SK-N-SH treated with all-trans-retinoic acid at 6 μM for 48 hours (cell line): ENCODE measurements at regions not wholly inside any gene's neighbourhood (a gene's known extent, or its start where the extent isn't known, plus 50 kb on each side); places are given as distances from the start of the nearest gene placed in this dataset.

Source experiments
- SNAI2 ChIP-seq: fragments of 250-450 bp; sonication (Bioruptor Pico); IDR thresholded peaks from 2 replicates; pipeline ENCODE4 v1.5.0; 2020; ENCODE audit warnings: mild to moderate bottlenecking, moderate library complexity
- TCF4 ChIP-seq: fragments of 250-450 bp; sonication (Bioruptor Pico); IDR thresholded peaks from 2 replicates; pipeline ENCODE4 v1.8.0; 2021; ENCODE audit warnings: mild to moderate bottlenecking, moderate library complexity, borderline replicate concordance
- ZFP3 ChIP-seq: fragments of 250-450 bp; sonication (Bioruptor Pico); IDR thresholded peaks from 2 replicates; pipeline ENCODE4 v1.5.0; 2020; ENCODE audit warnings: mild to moderate bottlenecking, moderate library complexity
- ZFP30 ChIP-seq: fragments of 450-650 bp; formaldehyde crosslinking; IDR thresholded peaks from 2 replicates; pipeline ENCODE4 v1.5.0; 2022; ENCODE audit warnings: mild to moderate bottlenecking, moderate library complexity

DNA sequence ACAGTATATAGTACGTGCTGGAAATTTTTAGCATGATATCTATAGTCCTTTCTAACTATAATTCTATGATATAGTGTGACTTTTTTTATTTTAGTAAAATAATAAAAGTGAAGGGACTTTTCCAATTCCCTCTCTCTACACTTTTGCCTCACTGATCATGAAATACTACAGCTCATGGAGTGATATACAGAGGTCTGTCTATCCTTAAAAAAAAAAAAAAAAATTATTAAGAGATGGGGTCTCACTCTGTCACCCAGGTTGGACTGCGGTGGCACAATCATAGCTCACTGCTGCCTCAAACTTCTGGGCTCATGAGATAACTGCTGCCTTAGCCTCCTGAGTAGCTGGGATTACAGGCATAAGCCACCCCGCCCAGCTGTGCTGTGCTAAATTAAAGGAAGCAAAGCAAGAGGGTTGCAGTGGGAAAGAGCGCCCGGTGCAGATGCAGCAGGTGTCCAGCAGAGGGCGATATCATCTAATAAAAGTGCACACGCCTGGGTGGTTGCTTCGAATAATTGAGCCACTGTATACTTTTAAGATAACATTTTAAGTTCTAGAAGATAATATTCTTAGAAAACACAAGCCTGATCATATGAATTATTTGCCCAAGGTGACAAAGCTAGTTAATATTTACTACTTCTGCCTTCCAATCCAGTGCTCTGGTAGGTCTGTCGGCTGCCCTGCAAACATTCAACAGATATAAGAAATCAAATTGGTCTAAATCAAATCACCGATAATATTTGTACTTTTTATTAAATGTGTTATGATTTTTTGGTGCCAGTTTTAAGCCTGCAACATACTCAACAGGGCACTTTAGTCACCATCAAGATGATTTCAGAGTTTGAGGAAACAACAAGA, 94.9 kb upstream of the NT5E start:
- no peak for TF ChIP-seq TCF4 (CRISPR knock-in tag)
- no peak for TF ChIP-seq SNAI2 (CRISPR knock-in tag)
- TF ChIP-seq ZFP3, result no peak
- TF ChIP-seq ZFP30 (CRISPR knock-in tag), result no peak
